Right renal cortex interstitium (tissue), 3 donors: ENCODE measurements at regions not wholly inside any gene's neighbourhood (a gene's known extent, or its start where the extent isn't known, plus 50 kb on each side); places are given as distances from the start of the nearest gene placed in this dataset.

Experiments used
- DNase-seq, 3 donors: peaks; one replicate each; pipeline ENCODE4 v3.0.0-alpha.2; 2013; ENCODE audit warnings: low read depth in 3 of 3, low spot score in 2 of 3

DNA sequence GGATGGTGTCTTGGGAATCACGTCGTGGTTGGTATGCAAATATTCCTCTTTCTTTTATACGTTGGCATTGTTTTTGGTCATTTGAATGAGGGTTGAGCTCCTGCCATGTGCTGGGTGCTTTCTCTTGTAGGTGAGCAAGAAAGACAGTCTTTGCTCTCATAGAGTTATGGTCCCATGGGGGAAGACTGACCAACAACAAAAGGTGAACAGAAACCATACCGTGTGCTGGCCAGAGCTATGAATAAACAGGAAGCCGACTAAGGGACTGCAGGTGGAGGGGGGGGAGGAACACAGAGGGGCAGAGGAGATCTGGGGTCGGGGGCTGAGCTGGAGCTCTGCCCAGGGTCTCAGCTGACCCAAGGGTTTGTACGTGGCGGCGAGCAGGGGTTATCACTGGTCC is 245.3 kb downstream of the CTTN start:
- DNase-seq = no peak

DNA sequence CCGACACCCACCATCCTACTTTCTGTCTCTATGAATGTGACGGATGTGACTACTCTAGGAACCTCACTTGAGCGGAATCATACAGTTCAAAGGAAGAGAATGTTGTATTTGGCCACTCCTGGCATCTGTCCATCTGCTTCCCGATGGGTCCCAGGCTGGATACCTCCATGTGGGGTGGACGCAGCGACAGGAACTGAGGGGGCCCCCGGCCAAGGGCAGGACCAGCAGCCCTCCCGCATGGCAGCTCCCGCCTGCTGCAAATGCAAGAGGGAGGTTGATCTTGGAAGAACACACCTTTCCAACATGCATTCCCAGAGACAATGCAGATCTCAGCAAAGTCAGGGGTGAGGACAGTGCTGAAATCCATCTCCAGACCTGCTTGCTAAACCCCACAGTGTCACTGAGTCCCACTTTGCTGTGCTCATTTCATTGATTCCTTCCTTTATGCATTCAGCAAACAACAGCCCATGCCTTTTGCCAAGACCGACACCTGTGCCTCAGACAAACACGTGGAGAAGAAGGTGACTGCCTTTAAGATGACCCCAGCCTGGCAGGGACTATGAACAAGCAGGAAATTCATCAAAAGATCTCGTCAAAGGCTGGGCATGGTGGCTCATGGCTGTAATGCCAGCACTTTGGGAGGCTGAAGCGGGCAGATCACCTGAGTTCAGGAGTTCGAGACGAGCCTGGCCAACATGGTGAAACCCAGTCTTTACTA is 246.2 kb downstream of the CTTN start:
- no peak for DNase-seq

DNA sequence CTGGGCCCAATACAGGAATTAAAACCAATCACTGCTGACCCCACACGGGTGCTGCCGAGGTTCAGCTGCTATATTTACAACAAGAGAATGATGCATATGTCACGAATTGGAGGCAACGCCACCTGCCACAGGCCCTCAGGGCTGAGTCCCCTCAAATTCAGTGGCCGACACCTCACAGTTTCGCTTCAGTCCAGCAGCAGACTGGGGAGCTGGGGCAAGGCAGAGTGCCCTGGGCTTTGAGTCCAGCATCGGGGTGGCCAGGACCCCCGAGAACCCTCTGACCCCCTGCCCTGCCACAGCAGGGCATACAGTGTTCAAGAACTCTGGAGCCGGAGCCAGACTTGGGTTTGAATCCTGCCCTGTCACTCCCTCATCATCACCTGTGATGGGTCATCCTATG is 247.2 kb downstream of the CTTN start:
- DNase-seq = no peak

DNA sequence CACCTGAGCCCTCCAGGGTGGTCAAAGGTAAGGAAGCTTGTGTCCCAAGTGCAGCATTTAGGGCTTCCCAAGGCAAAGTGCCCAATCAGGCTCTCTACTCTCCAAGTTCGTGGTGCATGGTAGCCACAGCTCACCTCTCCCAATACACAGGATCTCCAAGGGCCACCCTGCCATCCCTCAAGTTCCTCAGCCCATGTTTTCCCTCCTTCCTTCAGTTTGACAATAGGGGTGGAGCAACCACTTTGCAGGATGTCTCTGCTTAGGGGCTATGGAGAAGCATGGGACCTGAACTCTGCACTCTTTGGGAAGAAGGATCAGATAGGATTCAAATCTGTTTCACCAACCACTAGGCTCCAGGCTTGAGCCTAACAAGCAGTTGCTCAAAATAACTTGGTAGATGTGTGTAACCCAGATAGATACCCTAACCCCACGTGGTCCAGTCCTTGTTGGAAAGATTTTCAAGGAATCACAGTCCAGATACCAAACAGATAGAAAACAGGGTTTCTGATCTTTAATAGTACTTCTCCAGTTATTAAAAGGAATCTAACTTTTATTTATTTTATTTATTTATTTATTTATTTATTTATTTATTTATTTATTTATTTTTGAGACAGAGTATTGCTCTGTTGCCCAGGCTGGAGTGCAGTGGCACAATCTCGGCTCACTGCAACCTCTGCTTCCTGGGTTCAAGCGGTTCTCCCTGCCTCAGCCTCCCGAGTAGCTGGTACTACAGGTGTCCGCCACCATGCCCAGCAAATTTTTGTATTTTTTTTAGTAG is 248.1 kb downstream of the CTTN start:
- DNase-seq = no peak

DNA sequence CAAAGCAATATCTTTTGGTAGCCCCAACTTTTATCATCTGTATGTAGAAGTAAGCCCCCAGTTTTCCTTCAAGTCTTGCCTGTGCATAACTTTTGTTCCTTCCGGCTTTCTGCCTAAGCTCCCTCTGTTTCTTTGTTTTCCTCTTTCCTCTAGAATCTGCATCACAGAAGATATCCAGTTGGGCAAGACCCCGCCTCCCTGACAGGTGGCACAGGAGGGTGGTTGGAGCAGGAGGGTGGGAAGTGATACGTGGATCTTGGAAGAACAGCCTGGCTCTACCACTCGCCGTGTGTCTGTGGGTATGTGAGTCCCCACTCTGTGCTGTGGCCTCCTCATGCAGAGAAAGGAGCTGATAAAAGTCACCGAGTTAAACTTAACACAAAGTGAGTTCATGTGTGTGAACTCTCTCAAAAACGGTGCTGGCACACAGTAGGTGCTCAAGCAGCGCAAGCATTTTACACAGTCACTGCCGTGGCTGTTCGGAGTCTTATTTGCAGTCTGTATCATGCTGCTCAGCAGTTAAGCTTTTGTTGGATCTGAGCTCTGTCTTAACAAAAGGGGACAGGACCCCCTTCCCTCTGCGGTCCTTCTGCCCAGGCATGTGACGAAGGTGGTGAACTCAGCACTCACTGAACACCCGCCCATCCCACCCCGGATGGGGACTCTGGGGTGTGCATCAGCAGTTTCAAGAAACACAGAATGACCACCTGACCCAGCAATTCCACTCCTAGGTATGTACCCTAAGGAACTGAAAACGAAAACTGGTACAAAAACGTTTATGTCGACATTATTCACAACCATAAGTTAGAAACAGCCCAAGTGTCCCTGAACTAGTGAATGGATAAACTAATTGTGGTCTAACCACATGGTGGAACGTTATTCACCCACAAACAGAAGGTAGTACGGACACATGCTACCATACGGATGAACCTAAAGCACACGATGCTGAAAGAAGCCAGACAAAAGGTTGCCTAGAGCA is 249.1 kb downstream of the CTTN start:
- DNase-seq = no peak

DNA sequence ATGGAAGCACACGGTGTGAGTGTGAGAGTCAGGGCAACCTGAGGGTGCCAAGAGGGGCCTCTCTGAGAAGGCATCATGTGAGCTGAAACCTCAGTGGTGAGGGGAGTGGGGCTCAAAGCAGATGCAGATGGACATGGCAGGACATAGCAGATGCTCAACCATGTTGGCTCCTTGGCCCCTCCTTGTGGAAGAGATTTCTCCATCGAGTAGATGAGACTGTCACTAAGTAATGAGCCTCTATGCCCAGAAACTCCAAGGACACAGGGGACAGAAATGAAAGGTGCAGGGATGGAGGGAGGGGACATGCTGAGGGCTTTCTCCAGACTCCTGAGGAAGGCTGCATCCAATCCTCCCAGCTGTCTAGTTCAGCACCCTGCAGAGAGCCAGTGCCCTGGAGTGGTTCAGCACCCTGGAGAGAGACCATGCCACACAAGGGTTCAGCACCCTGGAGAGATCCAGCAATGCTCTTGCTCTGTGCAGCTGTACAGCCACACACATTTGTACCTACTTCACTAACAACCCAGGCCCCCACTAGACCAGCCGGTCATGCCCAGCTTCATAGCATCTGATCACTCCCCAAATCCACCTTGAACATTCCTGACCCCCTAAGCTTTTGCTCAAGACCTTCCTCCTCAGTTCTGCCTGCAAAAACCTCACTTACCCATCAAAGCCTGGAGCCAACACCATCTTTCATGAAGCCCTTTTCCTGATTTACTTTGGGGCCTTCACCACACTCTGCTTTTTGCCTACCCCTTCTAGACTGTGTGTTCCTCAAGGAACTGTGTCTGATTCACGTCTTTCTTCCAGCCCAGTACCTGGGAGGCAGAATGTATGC is 252.0 kb downstream of the CTTN start:
- peak; percentile 72 to 89 (median 88) for DNase-seq

DNA sequence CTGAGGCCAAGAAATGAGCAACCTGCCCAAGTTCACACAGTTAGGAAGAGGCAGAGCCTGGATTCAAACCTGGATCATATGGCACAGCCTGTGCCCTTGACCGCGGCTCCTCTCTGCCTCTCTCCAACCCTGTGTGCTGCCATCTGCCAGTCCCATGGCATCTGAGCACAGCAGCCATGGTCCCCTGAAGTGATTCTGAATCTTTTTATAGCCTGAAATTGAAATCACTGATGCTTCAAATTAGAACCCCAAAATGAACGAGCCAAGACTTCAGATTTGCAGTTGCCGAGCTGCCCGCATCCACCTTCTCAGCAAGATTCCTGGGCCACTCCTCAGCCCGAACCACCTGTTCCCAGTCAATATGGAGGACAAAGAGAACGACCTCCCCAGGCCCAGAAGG is 252.7 kb downstream of the CTTN start:
- no peak for DNase-seq

DNA sequence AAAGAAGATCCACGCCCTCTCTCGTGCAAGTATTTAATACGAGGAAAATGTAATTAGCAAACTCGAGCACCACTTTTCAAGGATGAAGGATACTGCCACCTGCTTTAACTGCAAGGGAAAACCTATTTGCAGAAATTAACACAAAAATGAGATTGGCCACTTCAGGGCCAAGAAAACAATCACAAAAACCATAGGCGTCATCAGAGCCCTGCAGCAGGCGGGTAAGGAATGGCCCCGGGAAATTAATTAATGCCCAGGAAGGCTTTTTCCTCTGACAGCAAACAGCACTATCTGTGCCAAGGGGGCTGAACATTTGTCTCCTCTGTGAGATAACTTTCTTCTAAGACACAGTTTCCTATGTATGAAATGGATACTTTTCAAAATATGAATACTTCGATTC is 255.7 kb downstream of the CTTN start:
- no peak for DNase-seq

DNA sequence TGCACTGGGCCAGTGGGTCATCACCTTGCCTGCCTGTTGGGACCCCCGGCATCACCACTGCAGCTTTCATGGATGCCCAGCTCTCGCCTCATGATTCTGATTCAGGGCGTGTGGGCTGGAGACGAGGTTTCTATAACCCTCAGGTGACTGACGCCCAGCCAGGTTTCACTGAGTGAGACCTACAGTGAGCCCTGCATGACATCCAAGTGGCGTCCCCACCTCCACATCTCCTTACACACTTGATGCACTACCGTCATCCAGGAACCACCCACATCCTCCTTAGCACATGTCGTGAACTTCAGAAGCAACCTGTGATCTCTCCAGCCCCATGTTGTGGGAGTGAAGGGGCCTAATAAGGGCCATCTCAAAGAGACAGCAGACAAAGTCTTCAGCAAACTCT is 257.5 kb downstream of the CTTN start:
- no peak for DNase-seq

DNA sequence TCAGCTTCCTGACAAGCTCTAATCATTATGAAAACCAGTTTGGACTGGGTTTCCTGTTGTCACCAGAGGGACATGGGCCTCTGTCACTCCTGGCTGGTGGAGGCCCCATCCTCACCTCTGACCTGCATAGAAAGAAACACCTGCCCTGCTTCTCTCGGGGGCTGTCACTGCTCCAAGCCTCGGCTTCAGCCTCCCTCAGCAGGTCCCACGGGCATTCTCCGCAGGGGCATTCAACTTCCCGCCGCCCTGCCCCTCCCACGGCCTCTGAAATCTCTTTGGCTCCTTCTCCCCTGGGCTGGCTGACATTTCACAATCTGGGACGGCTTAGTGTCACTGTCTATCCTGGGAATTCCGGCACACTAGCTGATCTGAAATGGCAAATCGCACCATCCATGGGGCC is 257.9 kb downstream of the CTTN start:
- no peak for DNase-seq

DNA sequence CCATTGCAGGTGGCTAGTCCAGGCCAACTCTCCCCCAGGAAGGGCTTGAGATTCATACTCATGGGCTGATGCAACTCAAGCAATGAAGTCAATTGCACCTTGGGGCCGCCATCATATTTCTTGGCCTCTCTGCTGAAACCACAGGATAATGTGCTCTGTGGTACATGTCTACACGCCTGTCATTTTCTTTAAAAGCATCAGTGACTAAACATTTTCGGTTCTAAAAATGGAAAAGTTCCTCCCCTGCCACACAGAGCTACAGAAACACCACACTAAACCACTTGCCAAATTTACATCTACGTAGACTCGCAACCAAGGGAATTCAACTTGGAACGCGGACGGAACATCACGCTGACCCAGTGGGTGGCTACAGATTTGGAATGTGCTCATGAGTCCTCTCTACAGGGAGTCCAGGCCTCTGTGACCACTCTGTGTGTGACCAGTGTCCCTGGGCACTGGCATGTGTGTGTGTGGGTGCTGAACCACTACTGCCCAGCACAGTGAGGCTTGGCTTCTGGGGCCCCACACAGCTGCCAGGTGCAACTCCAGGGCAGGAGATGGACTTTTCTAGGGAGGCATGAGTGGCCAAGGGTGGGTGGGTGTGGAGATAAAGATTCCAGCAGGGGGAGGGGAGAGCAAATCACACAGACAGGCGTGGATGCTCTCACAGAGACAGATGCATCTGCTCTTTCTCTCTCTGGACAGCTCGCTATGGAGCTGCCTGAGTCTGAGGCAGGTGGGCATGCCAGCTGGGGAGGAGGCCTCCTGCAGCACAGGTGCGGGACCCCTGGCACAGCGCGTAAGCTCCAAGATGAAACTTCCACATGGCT is 261.9 kb downstream of the CTTN start:
- DNase-seq = no peak

DNA sequence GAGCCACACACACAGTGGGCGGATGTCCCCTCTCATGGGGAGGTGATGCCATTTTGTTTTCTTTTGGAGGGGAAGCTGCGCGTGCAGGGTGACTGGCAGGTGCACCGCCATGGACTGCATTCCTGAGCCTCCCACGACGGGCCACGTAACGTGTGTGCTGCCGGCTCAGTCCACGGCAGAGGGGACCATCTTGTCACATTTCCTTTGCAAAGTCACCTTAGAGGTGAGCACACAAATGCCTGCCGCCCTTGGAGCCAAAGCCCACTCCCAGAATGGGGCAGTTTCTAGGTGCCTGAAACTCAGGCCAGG is 262.5 kb downstream of the CTTN start:
- DNase-seq = no peak

DNA sequence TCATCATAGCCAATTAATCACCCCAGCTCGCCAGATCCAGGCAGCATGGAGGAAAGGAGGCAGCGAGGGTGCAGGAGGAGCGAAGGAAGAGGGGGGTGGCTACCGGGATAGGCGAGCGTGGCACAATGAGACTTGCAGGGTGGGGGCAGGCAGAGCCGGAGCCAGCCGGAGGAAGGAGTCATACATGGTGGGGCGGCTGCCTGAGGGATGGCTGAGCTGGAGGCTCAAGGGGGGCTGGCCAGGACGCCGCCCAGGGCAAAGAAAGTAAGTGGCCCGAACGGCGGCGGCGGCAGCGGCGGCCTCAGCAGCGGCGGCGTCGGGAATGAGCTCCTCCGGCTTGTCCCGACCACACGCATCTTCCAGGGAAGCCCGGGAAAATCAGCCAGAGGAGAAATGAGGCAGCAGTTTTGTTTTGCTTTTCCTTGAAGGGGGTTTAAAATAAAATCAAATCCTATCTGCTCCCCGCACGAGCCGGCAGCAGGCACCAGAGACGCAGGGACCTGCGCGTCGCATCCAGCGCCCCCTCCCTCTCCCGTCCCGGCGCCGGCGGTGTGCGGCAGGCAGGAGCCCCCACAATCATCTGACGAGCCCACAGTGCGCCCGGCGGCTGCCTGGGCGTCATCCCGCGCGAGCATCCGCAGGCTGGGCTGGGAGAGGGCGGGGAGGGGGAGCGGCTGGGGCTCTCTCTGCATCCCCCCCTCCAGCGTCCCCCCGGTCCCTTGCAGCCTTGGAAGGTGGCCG is 263.6 kb downstream of the CTTN start:
- DNase-seq = no peak

DNA sequence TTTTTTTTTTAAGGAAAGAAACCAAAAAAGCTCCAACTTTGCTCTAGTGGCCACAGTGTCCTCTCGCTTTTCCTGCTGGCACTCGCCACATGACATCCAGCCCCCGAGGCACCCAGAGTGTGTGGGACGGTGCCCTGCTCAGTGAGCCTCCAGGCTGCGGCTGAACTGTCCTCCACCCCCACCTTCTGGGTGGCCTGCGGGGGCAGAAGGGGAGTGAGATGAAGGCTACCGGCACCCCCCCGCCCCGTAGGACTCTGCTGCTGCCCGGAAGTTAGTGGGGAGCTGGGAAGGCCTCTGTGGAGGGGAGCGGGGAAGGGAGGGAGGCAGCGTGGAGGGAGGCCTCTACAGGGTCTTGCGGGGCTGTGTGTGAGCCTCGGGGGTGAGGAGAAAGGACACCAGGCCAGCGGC is 264.4 kb downstream of the CTTN start:
- DNase-seq = no peak

DNA sequence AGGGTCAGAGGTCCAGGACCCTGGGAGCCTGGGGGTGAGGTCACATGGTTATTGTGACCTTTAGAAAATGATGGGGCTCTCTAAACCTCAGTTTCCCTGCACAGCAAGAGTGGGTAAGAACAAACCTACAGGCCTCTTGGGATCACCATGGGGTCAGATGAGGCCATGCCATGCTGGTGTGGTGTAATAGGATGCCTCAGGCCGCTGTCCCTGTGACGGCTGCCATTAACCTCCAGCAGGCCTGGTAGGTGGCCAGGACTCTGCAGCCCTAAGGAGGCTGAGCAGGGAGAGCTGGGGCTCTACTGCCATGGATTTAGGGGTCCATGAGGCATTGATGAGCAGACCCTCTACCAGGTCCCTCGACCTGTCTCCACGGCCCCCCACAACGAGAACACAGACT is 265.5 kb downstream of the CTTN start:
- no peak for DNase-seq

DNA sequence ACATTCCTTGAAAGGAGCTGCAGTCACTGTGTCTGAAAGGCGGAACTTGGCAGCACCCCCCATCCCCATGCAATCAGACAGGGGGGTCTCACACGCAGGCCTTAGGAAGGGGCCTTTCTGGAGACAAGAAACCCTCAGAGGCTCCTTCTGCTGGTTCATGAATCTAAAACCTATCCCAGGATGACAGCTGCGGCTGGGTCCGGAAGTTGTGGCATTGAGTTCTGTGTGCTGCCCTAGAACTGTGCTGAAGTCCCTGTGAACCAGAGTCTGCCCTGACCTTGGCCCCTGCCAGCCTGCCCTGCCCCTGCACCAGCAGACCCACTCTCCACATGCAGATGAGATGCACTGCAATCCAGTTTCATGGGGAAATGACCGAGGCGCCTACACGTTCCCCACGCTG is 268.0 kb downstream of the CTTN start:
- DNase-seq = no peak

DNA sequence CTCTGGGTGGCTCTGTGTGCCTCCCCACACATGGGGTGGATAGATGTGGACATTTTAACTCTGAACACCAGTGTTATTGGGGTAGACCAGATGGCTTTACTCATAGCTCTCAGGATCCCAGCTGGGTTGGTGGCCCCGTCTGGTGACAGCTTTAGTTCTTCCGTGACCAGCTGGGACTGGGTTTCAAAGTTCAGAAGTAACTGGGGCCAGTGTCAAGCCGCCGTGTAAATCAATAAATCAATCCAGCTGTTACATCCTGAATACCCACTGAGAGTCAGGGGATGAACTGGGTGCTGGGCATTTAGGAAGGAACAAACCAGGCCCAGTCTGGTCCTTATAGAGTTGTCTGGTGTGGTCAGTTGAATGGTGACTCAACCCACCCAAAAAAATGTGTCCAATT is 269.4 kb downstream of the CTTN start:
- no peak for DNase-seq

DNA sequence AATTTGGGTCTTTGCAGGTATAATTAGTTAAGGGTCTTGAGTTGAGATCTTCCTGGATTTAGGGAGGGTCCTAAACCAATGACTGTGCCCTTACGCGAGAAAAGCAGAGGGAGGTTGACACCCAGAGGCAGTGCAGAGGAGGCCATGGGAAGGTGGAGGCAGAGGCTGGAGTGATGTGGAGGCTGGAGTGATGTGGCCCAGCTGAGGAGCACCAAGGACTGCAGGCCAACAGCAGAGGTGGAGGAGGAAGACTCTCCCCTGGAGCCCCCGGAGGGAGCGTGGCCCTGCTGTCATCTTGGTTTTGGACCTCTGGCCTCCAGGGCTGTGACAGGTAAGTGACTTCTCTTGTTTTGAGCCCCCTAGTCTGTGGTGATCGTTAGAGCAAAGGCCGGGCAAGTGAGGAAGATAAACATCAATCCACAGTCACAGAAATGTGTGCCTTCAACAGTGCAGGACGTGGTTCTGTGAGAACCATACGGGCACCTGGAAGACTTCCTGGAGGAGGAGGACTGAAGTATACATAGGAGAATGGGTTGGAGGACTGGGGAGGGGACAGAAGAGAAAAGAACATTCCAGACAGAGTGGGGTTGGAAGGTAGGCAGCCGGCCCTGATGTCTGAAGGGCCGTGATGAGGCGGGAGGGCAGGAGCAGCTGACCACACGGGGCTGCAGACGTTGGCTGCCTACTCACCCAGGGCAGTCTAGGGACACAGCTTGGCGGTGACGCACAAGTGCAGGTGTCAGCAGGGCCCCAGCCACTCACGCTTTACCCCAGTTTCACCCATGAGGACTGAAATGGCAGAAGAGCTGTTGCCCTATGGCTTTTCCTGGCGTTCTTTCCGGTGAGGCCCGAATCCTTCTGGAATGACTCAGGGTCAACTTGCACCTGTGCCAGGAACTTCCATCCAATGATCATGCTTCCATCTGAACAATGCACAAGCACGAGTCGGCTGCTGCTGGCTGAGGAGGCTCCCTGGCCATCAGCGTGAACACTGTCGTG is 270.2 kb downstream of the CTTN start:
- DNase-seq = no peak
